Fibroblast of skin of back (primary cell): ENCODE measurements at regions not wholly inside any gene's neighbourhood (a gene's known extent, or its start where the extent isn't known, plus 50 kb on each side); places are given as distances from the start of the nearest gene placed in this dataset.

ENCODE experiments used
- DNase-seq: peaks from one replicate; pipeline ENCODE4 v3.0.0-alpha.2; 2013

DNA sequence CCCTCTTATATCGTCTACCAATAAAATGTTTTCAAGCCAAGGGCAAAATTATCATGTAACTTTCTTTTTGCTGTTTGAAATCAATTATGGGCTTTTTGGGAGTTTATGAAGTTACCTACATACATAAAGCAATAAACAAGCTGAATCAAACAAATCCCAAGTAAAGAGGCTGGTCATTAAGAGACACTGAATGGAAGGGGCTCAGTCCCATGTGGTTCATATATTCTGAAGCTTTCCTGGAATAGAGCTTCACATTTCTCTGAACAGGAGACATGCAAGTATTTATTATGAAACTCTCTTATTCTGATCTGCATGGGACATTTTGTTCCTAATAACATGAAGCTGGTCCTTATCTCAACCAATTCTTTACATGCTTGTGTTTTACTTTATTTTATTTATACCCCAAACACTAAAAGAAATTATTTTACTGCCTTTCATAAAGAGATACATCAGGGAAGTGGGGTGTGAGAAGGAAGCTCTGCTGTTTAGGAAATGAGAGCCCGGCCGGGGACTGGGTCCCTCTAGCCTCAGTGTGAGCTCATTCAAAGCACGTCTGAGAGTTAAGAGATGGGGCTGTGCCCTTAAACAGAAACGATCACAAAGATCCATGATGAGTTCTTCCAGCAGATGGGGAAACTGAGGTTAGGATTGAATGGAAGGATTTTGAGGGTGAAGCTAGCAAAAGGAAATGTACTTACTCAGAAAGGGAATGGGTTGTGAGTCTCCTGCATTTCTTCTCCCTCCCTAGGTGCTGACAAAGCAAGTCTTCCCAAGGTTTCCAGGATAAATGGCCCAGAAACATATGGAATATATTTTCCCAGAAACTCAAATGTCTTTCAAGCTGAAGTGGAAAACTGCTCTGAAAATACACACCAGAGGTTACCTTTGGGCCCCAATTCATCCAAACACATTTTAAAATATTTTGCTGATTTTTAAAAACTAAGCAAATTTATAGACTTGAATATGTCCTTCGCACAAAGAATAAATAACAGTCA lies 93.1 kb upstream of the LNX1 start:
- DNase-seq: no peak

DNA sequence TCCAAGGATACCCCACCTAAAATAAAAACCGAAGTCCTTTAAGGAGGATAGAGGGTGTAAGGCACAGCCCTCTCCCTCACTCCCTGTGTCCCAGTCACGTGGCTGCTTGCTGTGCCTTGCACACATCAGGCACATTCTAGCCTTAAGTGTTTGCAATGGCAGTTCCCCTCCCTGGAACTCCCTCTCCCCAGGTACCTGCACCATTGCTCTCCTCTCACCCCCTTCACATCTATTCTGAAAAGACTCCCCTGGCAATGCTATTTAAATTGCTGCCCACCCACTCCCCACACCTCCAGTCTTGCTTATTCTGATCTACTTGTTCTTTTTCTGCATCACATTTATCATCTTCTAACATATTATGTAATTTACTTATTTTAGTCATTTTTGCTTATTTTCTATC lies 91.6 kb upstream of the LNX1 start:
- no peak for DNase-seq

DNA sequence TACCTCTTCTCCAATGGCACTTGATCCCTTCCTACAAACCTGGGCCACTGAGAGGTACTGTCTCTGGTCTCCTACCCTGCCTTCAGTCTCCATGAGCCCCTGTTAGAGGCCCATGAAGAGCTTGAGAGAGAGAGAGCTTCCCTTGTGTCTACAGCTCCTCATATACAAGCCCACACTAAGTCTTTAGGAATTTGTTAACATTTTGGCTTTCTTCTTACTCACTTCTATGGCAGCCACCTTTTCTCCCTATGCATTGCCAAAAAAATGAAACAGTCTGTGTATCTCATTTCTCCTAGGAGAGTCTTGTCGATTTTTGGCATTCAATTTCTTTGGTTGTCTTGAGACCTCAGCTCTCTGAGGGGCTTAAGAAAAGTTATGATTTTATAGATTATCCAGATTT lies 90.9 kb upstream of the LNX1 start:
- DNase-seq: peak; percentile 87

DNA sequence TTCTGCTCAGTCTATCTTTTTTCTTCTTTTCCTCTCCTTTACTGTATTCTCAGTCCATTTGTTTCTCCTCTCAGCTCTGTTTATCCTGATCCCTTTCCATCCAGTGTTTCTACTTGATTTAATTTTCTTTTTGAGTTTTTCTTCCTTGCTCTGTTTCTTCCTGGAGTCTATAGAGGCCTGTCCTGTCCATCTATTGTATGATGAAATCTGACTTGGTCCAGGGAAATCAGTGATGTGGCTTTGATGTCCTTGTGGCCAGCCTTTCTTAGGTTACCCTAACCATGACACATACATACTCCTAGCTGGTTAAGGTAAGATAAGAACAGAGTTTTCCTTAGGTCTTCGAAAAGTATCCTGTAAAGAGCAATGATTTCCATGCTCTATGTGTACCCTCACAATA lies 89.3 kb upstream of the LNX1 start:
- no peak for DNase-seq

DNA sequence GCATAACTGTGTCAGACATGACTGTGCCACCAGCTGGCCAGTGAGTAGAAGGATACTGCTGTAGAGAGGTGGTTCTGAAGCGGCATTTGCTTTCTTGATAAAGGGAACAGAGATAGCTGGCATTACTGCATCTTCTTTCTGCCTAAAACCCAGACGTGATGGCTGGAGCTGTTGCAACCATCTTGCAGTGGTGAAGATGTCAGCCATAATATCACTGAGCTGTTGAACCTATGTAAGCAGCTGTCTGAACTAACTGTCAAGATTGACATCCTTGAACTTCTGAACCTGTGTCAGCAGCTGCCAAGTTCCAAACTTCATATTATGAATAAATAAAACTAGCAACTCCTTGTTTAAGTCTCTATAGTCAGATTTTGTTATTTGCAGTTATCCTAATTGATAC lies 88.9 kb upstream of the LNX1 start:
- no peak for DNase-seq

DNA sequence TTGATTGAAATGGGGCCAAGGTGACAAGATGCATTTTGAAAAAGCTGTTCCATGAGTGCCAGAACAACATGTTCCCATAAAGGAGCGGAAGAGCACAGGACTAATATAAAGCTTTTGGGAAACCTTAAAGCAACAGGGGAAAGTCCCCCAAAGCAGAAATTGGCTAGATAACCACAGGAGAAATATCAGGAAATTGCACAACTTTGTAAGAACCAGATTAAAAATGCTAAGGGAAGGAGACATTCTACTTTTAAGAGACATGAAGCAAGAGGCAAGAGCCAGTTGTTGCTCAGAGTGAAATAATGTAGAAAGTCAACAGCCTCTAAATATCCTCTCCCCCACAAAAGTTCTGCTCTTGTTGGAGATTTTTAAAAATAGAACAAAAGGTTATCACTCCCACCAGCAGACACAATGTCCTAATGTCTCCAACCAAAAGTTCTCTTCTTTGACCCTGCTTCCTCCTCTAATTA lies 85.2 kb upstream of the LNX1 start:
- peak; percentile 15 for DNase-seq

DNA sequence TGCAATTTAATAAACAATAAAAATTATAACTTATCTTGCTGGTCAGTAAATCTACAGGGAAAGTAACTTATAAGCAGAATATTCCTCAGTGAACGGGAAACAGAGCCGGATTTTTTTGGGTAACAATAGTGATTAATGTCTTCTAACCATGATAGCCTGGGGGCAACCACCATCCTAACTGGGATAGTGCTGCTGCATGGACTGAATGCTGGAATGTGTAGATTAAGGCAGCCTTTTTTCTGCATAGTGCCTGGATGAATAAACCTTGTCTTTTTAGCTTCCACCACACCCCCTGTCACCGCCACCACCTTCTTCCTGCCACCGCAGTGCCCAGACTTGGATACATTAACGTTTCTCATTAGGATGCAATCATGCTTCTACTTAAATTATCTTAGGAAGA lies 83.6 kb upstream of the LNX1 start:
- no peak for DNase-seq

DNA sequence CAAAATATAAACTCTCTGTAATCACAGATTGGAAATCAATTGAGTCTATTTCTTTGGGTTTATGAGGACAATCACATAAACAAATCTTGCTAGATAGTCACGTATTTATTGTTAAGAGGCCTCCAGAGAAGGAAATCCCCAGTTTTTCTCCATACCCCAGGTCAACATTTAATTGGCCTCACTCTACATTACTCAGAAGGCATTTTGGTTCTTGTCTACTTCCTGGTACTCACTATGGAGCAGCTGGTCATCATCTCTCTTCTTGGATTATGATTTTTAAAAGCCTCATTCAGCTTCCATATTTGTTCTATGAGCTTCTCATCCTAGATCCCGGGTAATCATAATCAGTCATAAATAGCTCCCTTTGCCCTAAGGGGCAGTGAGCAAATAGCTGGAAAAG lies 81.6 kb upstream of the LNX1 start:
- no peak for DNase-seq

DNA sequence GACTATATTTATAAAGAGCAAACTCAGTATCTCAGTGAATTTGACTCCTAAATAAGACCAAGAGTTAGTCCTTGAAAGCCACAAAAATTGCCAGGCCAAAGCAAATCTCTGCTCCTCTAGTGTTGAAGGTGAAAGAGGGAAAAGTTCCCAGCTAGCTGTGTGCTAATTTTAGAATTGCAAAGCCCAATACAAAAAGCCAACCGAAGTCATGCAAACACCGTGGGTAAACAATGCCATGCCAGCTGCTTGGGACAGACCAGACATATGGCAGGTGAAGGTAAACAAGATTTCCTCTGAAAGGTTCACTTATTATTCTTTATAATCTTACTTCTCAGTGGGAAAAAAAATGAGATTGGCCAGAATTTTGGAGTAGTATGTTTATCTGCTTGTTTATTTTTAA lies 80.5 kb upstream of the LNX1 start:
- no peak for DNase-seq

DNA sequence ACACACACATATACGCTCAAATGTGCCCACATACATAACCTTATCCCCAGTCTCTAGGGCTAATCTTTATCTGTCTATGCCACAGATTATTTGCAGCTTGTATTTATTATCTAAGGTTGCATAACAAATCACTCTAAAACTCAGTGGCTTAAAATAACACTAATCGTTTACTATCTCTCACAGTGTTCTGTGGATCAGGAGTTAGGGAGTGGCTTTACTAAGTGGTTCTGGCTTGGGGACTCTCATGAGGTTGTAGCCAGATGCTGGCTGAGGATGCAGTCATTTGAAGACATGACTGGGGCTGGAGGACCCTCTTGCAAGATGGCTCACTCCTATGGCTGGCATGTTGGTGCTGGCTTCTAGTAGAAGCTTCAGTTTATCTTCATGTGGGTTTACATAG lies 68.5 kb upstream of the LNX1 start:
- no peak for DNase-seq

DNA sequence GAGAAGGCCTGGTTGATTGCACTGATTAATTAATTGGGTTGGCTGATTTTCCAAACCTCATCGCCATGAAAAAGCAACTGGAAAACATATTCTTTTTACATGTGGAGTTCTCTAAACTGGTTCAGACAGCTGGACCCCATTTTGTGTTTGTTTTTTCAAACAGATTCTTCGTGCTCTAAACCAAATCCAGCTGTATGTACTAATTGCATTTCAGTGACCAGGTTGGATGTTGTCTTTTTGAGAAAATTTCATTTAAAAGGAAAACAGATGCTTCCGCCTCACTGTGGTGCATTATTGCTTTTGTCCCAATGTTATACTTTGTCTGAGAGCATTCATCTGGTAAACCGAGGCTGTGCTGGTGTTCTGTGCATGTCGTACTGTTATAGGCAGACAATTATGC lies 67.8 kb upstream of the LNX1 start:
- DNase-seq: no peak

DNA sequence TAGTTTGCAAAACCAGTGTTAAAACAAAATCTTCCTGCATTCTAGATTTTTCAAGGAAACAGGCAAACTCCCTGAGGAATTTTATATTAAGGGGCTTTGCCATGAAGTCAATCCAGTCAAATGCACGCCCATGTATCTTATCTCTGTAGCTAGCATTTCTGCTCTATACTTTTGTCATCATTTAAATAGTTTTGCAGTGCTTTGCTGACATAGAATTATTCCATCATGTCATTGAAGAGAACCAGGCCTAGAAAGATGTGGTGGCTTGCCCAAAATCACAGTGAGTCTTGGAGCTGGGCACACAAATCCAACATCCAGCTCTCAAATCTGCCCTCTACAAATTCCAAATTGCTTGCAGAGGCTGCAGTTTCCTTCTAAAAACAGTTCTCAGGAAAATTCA lies 66.7 kb upstream of the LNX1 start:
- no peak for DNase-seq

DNA sequence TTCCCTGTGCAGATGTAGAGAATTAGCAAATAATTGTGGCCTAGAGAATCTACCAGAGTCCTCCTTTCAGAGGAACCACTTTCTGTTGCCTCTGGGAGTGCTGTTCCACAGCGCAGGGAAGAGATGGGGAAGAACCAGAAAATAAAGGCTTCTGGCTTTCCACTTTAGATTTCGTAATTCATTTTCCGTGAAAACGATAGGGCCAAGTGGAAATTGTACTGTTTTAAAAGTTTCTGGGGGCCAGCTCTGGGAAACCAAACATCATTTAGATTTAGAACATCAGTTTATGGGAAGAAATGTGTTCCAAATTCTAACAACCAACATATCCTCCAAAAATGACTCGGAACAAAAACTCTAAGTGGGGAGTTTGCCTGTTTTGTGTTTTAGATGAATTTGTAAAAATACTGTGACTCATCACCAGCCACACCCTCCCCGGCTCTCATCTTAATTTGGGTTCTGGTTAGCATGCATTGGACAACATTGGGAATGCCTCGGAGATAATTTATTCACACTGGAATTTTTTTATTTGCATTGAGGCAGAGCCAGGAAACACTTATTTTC lies 65.2 kb upstream of the LNX1 start:
- DNase-seq: peak; percentile 60

DNA sequence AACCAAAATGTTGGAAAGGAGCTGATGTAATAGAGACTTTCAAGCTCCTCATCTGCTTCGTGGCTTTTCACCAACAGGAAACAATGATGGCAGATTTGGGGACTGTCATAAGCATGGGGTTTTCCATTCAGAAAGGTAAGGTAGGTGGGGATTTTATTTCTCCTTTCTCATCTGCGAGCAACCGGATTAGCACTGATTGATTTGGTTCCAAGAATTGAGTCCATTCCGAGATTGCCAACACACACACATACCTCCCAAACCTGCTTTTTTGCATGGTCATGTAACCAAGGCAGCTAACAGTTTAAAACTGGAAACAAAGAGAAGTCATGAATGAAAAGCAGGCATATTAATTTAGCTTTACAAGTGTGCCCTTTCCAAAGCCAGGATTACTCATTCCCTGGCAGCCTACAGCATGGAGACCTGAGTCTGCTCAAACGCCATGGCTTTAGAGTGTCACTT lies 63.0 kb upstream of the LNX1 start:
- DNase-seq: peak; percentile 17

DNA sequence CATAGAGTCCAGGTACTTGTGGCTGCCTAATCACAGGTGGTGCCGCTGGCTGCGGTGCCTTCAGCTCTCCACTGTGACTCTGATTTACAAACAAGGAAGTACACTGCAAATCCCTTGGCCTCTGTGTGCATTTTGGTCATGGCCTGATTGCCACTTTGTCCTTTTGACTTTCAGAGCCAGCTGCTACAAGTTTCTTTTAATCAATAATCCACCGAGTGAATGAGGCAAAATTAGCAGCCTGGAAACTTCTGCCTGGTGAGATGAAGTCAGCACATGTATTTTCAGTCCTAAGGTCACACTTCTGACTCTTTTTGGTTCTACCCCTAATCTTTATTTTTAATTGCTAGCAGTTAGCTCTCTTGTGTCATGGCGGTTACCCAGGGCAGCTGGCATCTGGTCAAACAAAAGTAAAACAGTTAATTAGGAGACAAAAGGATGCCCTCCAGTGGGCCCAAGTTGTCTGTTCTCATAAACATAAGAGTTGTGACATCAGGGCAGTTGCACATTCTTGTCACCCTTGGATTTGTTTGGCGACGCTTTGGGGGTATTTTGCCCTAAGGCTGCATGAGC lies 62.3 kb upstream of the LNX1 start:
- DNase-seq: peak; percentile 41

DNA sequence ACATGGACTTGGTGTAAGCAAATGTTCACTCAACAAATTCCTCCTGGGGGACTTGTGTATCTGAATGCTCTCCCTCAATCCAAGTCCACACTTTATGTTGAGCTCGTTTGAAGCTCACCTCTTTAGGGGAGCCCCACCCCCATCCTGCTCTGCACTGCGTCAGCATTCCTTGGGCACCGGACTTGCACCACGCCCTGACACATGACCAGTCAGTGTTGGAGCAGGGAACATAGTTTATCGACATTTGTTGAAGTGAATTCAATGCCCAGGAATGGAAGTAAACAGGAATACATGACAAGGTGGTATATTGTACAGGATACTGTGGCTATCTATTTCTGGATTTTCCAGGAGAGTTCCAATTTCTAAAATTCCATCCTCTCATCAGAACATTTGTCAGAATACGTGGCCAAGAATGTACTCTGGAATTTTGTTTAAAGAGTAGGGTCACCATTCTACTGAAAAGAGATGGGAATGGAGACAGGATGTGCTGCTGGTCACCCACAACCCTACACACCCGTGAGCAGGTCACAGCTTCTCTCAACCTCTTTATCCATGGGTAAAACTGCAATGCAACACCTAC lies 60.0 kb upstream of the LNX1 start:
- DNase-seq: peak; percentile 5

DNA sequence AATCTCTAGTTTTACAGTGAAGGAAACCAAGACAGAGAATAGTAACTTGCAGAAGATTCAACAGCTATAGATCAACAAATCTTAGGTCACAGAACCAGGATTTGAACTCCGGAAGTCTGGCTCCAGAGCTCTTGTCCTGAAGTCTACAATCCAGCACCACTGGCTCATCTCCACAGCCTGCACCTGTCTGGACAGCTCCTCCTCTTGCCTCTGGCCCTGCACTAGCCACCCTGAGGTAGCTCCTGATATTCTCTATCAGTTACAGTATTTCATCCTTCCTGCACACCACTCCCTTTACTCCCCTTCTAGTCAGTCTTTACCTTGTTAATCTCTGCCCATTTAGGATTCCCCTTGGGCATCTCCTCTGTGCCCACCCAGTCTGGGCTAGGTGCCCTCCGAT lies 58.1 kb upstream of the LNX1 start:
- DNase-seq: no peak

DNA sequence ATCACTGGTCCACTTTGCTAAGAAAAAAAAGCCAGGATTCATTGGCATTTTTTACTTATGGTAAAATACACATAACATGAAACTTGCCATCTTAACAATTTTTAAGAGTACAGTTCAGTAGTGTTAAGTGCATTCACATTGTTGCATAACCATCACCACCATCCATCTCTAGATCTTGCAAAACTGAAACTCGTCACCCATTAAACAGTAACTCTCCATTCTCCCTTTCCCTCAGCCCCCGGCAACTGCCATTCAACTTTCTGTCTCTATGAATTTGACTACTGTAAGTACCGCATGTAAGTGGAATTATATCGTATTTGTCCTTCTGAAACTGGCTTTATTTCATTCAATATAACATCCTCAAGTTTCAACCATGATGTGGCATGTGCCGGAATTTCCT lies 56.3 kb upstream of the LNX1 start:
- DNase-seq: no peak

DNA sequence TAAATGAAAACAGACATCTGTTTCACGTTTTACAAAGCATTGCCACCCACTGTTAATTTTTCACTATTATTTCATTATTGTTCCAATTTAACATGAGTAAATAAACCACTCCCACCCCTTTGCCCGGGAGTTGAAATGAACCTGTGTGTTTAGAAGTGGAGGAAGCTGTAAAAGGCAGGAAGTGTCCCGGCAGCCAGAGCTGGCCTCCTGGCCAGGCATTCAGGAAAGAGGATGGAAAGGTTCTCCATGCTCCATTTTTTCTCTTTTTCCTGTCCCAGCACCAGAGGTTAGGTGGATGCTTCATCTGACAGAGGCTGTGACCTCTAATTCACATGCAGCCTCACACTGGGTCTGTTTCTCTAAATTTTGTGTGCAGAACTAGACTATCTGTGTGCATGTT lies 55.5 kb upstream of the LNX1 start:
- DNase-seq: no peak

DNA sequence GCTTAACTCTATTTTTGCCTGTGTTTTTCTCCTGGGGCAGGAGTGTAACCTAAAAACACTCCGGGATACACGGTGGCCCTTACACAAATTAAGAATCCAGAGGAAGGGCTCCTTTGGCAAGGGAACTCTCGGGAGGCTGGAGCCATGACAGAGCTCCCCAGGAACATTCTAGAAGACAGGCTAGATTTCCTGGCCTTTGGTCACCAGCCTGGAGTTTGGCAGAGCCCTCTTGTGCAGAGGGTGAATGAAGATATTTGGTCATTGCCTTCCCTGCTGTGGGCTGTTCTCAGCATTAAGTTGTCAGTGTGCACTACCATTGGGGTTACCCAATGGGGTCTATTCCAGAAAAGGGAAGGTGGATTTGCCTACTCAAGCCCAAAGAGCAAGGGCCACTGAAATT lies 53.8 kb upstream of the LNX1 start:
- no peak for DNase-seq

DNA sequence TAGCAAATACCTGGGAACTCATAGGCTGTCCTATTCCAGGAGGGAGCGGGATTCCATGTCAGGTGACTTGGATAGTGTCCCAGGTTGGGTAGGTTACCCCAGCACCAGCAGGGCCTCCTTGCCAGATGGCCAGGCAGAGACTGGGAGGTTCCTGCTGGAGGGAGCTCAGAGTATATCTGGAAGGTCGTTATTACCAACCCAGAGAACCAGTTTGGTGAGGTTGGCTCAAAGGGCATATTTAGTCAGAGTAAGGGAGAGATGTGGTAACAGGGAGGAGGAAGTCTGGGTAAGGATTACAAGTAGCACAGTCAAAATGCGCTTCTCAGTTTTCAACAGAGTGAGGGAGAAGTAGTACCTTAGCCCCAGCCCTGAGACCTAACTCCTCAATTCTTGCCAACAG lies 53.3 kb upstream of the LNX1 start:
- no peak for DNase-seq
